D721Med (cell line): ENCODE measurements at regions not wholly inside any gene's neighbourhood (a gene's known extent, or its start where the extent isn't known, plus 50 kb on each side); places are given as distances from the start of the nearest gene placed in this dataset.

Experiments
- DNase-seq: peaks from one replicate; pipeline ENCODE4 v3.0.0; 2011; ENCODE audit warnings: low spot score; ENCODE audit not compliant: insufficient read length
- FAIRE-seq: peaks from 2 replicates; lab custom pipeline; 2011; peaks lifted over from hg19 to GRCh38; lab: Jason Lieb, UNC
- TF ChIP-seq, protein P1 (sequence below): IDR thresholded peaks from 2 replicates; pipeline ENCODE4 v1.5.1; 2012; ENCODE audit warnings: mild to moderate bottlenecking, control low read depth; ENCODE audit not compliant: insufficient read depth; ENCODE audit errors: missing control alignments

DNA sequence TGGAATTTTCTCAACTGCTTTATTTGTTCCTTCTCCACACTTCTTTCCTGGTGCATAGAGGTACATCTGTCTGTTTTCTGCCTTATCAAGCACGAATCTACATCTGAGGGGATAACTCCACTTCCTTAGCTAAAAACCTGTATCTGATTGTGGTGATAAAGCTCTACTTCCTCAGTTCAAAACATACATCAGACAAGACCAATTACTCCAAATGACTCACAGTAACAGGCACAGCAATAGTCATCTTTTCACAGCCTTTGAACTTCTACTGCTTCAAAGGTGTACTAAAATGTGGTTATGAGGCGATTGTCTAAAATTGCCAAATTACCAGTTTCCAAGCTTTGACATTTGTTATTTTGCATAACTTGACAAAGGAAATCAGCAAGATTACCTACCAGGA, 803.6 kb upstream of the ZEB2 start:
- TF ChIP-seq, protein P1, sequence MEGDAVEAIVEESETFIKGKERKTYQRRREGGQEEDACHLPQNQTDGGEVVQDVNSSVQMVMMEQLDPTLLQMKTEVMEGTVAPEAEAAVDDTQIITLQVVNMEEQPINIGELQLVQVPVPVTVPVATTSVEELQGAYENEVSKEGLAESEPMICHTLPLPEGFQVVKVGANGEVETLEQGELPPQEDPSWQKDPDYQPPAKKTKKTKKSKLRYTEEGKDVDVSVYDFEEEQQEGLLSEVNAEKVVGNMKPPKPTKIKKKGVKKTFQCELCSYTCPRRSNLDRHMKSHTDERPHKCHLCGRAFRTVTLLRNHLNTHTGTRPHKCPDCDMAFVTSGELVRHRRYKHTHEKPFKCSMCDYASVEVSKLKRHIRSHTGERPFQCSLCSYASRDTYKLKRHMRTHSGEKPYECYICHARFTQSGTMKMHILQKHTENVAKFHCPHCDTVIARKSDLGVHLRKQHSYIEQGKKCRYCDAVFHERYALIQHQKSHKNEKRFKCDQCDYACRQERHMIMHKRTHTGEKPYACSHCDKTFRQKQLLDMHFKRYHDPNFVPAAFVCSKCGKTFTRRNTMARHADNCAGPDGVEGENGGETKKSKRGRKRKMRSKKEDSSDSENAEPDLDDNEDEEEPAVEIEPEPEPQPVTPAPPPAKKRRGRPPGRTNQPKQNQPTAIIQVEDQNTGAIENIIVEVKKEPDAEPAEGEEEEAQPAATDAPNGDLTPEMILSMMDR = no peak
- FAIRE-seq (no peak), DNase-seq (no peak)

DNA sequence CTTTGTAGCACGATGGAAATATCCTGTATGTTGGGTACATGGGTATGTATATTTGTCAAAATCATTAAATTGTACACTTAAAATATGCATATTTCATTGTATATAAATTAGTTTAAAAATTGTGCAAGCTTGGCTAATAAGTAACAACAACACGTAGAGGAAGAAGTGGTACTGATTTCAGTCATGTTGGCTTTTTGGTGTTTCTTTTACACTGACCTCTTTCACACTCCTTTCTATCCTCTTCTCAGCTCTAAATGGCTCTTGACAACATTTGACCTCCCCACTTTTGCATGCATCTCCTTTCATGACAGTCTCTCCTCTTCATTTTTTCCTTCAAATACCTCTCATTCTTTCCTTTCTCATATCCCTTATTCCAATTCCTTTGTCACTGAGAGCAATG, 801.4 kb upstream of the ZEB2 start:
- TF ChIP-seq, protein P1 = no peak
- no peak for DNase-seq
- no peak for FAIRE-seq

GRCh38 chr2:145316496-145316895, 796.6 kb upstream of the ZEB2 start:
- FAIRE-seq = no peak
- TF ChIP-seq, protein P1 = no peak
- no peak for DNase-seq

- FAIRE-seq (no peak), DNase-seq (no peak)
- TF ChIP-seq, protein P1 = no peak
Observed at GRCh38 chr2:145315053-145315452, 795.1 kb upstream of the ZEB2 start.

- FAIRE-seq = no peak
- no peak for DNase-seq
- TF ChIP-seq, protein P1 = no peak
Observed at GRCh38 chr2:145314119-145314633, 794.3 kb upstream of the ZEB2 start.

DNA sequence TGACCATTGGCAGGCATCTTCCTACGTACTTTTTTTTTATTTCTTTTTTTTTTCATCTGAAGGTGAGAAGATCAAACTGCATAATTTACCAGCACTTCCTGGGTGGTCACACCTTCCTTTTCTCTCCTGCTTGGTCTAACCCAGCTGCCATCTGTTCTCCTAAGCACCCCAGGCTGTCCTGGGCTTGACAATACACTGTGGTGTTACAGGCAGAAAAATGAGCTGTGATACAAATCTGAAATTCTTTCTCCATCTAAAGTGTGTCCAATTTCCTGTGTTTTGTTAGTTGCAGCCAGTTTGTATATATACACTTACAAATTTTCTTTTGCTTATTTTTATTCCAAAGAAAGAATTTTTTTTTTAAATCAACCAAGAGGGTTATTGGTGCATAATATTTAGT, 786.0 kb upstream of the ZEB2 start:
- no peak for DNase-seq
- TF ChIP-seq, protein P1 = no peak
- FAIRE-seq = no peak

- no peak for DNase-seq
- TF ChIP-seq, protein P1 = no peak
- FAIRE-seq = no peak
Observed at GRCh38 chr2:145304501-145304900, 784.6 kb upstream of the ZEB2 start.
